DOHH2 (cell line): ENCODE measurements at regions not wholly inside any gene's neighbourhood (a gene's known extent, or its start where the extent isn't known, plus 50 kb on each side); places are given as distances from the start of the nearest gene placed in this dataset.

ENCODE experiments used
- EZH2phosphoT487 ChIP-seq: fragments of 200-600 bp; sonication (generic); IDR thresholded peaks from 2 replicates; pipeline ENCODE4 v1.6.1; 2017; ENCODE audit warnings: borderline replicate concordance, mild to moderate bottlenecking, antibody characterized with exemption, low read length, moderate library complexity, mixed read lengths
- TF ChIP-seq, protein P1 (sequence below): fragments of 200-600 bp; sonication (generic); IDR thresholded peaks from one replicate; pipeline ENCODE4 v1.5.1; 2014; ENCODE audit warnings: antibody characterized with exemption, mild to moderate bottlenecking, low read depth, low read length; ENCODE audit not compliant: poor library complexity, severe bottlenecking

GRCh38 chr10:108301002-108301401, 1136.5 kb upstream of the SORCS1 start:
- TF ChIP-seq, protein P1, sequence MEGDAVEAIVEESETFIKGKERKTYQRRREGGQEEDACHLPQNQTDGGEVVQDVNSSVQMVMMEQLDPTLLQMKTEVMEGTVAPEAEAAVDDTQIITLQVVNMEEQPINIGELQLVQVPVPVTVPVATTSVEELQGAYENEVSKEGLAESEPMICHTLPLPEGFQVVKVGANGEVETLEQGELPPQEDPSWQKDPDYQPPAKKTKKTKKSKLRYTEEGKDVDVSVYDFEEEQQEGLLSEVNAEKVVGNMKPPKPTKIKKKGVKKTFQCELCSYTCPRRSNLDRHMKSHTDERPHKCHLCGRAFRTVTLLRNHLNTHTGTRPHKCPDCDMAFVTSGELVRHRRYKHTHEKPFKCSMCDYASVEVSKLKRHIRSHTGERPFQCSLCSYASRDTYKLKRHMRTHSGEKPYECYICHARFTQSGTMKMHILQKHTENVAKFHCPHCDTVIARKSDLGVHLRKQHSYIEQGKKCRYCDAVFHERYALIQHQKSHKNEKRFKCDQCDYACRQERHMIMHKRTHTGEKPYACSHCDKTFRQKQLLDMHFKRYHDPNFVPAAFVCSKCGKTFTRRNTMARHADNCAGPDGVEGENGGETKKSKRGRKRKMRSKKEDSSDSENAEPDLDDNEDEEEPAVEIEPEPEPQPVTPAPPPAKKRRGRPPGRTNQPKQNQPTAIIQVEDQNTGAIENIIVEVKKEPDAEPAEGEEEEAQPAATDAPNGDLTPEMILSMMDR: no peak
- no peak for TF ChIP-seq EZH2phosphoT487
